Right lobe of liver (tissue), 4 donors: ENCODE measurements at regions not wholly inside any gene's neighbourhood (a gene's known extent, or its start where the extent isn't known, plus 50 kb on each side); places are given as distances from the start of the nearest gene placed in this dataset.

ENCODE experiments used
- POLR2A ChIP-seq: fragments of 450-650 bp; IDR thresholded peaks from one replicate; pipeline ENCODE4 v1.6.1; 2017; ENCODE audit warnings: antibody characterized with exemption, mild to moderate bottlenecking
- TF ChIP-seq, protein P1 (sequence below), 4 donors: fragments of 200-600 bp in 3 of 4; fragments of 450-650 bp in 1 of 4; IDR thresholded peaks; one replicate each; pipeline versions ENCODE4 v1.5.1 to v1.8.0; 2016 to 2022; ENCODE audit warnings: antibody characterized with exemption in 4 of 4, mild to moderate bottlenecking in 2 of 4
- donor health status: DM: no; HTN: no; CAD: no.
- donor health status: DM: no; HTN: no; CAD: no.
- donor health status: DM: no; HTN: yes; CAD: no.

DNA sequence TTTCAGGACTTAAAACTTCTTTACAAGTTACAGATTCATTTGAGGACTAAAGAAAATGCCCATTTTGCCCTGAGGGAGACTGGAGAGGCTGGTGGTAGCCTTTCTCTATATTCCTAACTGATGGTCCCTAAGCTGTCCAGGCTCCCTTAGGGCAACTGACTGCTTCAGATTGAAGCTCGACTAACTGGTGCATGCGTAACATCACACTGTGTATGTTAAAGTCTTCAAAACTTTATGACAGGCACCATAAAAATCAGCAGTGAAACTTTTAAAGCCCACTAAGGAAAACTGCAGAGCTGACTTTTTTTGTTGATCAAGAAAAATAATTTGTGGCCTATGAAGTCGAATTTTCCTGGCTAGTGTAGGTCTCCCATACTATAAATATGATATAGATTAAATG, 233.0 kb upstream of the RPS23 start:
- TF ChIP-seq, protein P1, sequence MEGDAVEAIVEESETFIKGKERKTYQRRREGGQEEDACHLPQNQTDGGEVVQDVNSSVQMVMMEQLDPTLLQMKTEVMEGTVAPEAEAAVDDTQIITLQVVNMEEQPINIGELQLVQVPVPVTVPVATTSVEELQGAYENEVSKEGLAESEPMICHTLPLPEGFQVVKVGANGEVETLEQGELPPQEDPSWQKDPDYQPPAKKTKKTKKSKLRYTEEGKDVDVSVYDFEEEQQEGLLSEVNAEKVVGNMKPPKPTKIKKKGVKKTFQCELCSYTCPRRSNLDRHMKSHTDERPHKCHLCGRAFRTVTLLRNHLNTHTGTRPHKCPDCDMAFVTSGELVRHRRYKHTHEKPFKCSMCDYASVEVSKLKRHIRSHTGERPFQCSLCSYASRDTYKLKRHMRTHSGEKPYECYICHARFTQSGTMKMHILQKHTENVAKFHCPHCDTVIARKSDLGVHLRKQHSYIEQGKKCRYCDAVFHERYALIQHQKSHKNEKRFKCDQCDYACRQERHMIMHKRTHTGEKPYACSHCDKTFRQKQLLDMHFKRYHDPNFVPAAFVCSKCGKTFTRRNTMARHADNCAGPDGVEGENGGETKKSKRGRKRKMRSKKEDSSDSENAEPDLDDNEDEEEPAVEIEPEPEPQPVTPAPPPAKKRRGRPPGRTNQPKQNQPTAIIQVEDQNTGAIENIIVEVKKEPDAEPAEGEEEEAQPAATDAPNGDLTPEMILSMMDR (IDR thresholded peaks at IDR 0.05): no peak
- no peak for TF ChIP-seq POLR2A
